PC-3 (cell line): ENCODE measurements at regions not wholly inside any gene's neighbourhood (a gene's known extent, or its start where the extent isn't known, plus 50 kb on each side); places are given as distances from the start of the nearest gene placed in this dataset.

Experiments
- EZH2 ChIP-seq: fragments of 300-600 bp; sonication (generic); IDR thresholded peaks from one replicate; pipeline ENCODE4 v1.6.1; 2017; ENCODE audit warnings: antibody characterized with exemption, mild to moderate bottlenecking, low read length; ENCODE audit not compliant: unreplicated experiment
- EZH2phosphoT487 ChIP-seq: fragments of 300-600 bp; sonication (generic); IDR thresholded peaks from 2 replicates; pipeline ENCODE4 v1.6.1; 2018; ENCODE audit warnings: mild to moderate bottlenecking, antibody characterized with exemption, low read length, borderline replicate concordance
- TF ChIP-seq, protein P1 (sequence below): fragments of 300-600 bp; sonication (generic); conservative IDR thresholded peaks from 2 replicates; pipeline ENCODE4 v1.5.1; 2017; ENCODE audit warnings: antibody characterized with exemption, low read depth, mild to moderate bottlenecking, low read length

- TF ChIP-seq EZH2 (no peak), EZH2phosphoT487 (no peak)
- TF ChIP-seq, protein P1, sequence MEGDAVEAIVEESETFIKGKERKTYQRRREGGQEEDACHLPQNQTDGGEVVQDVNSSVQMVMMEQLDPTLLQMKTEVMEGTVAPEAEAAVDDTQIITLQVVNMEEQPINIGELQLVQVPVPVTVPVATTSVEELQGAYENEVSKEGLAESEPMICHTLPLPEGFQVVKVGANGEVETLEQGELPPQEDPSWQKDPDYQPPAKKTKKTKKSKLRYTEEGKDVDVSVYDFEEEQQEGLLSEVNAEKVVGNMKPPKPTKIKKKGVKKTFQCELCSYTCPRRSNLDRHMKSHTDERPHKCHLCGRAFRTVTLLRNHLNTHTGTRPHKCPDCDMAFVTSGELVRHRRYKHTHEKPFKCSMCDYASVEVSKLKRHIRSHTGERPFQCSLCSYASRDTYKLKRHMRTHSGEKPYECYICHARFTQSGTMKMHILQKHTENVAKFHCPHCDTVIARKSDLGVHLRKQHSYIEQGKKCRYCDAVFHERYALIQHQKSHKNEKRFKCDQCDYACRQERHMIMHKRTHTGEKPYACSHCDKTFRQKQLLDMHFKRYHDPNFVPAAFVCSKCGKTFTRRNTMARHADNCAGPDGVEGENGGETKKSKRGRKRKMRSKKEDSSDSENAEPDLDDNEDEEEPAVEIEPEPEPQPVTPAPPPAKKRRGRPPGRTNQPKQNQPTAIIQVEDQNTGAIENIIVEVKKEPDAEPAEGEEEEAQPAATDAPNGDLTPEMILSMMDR, result no peak
Measured at GRCh38 chr10:85266808-85267207, 938.4 kb downstream of the CCSER2 start.
